A549 (cell line): ENCODE measurements at regions not wholly inside any gene's neighbourhood (a gene's known extent, or its start where the extent isn't known, plus 50 kb on each side); places are given as distances from the start of the nearest gene placed in this dataset.

Source experiments
- ATAC-seq, 2 experiments: fragments of 200-7000 bp in 1 of 2; fragments of >200 bp in 1 of 2; cut with Nextera tagmentation in 1 of 2; cut with Tn5 transposase in 1 of 2; 3 replicates each; pipeline versions ENCODE4 v1.8.0 to v1.9.1; 2018 to 2020; ENCODE audit warnings: mild to moderate bottlenecking in 1 of 2, moderate library complexity in 1 of 2
- CTCF ChIA-PET: fragments of 300-600 bp; sonication (Branson Sonifier 250); formaldehyde crosslinking; extraction: SDS; loops from one replicate; lab custom pipeline; 2021; ENCODE audit warnings: antibody characterized with exemption, inconsistent platforms; lab: Yijun Ruan, JAX
- POLR2A ChIA-PET: fragments of 350-600 bp; formaldehyde crosslinking; extraction: SDS; loops from one replicate; lab custom pipeline; 2021; ENCODE audit warnings: antibody characterized with exemption, inconsistent platforms; lab: Yijun Ruan, JAX
- DNase-seq, 2 experiments: peaks; one replicate each; pipeline versions ENCODE4 v3.0.0 to v3.0.0-alpha.2; 2011 to 2016; ENCODE audit warnings: low read depth in 1 of 2, low spot score in 1 of 2
- FAIRE-seq: peaks from 2 replicates; lab custom pipeline; 2011; peaks lifted over from hg19 to GRCh38; lab: Jason Lieb, UNC
- H3K27ac ChIP-seq, 2 experiments: fragments of >200 bp; sonication (Bioruptor Twin); formaldehyde crosslinking; 3 replicates each; pipeline ENCODE4 v1.5.1; 2016 to 2017
- H3K4me1 ChIP-seq: fragments of >200 bp; sonication (Bioruptor Twin); formaldehyde crosslinking; 3 replicates; pipeline ENCODE4 v1.6.1; 2016
- H3K4me2 ChIP-seq: fragments of >200 bp; sonication (Bioruptor Twin); formaldehyde crosslinking; 3 replicates; pipeline ENCODE4 v1.6.1; 2016
- H3K4me3 ChIP-seq: fragments of >200 bp; sonication (Bioruptor Twin); formaldehyde crosslinking; 3 replicates; pipeline ENCODE4 v1.5.1; 2016
- H3K9me3 ChIP-seq: fragments of >200 bp; sonication (Bioruptor Twin); formaldehyde crosslinking; 3 replicates; pipeline ENCODE4 v1.6.1; 2016
- CBX2 ChIP-seq: fragments of 200-600 bp; sonication (generic); IDR thresholded peaks from 2 replicates; pipeline ENCODE4 v1.6.1; 2016; ENCODE audit warnings: low read depth, mild to moderate bottlenecking, borderline replicate concordance
- CBX8 ChIP-seq: fragments of 200-600 bp; sonication (generic); IDR thresholded peaks from 2 replicates; pipeline ENCODE4 v1.6.1; 2016
- CEBPB ChIP-seq, 2 experiments: fragments of >200 bp in 1 of 2; sonication (Bioruptor Twin) in 1 of 2; formaldehyde crosslinking in 1 of 2; IDR thresholded peaks; 2 replicates each; pipeline ENCODE4 v1.6.1; 2012 to 2016
- EHF ChIP-seq: fragments of 250-450 bp; sonication (Bioruptor Pico); IDR thresholded peaks from 2 replicates; pipeline ENCODE4 v1.5.0; 2020; ENCODE audit warnings: mild to moderate bottlenecking
- FOSB ChIP-seq: fragments of 250-450 bp; sonication (Bioruptor Pico); IDR thresholded peaks from 2 replicates; pipeline ENCODE4 v1.5.0; 2020; ENCODE audit warnings: mild to moderate bottlenecking, moderate library complexity
- FOSL2 ChIP-seq, 2 experiments: fragments of 450-650 bp in 1 of 2; fragments of >200 bp in 1 of 2; sonication (Bioruptor Twin) in 1 of 2; formaldehyde crosslinking; IDR thresholded peaks; 2 replicates each; pipeline versions ENCODE4 v1.5.0 to v1.6.1; 2016 to 2020; ENCODE audit warnings: mild to moderate bottlenecking in 1 of 2, moderate library complexity in 1 of 2
- HOXB13 ChIP-seq: fragments of 250-450 bp; sonication (Bioruptor Pico); IDR thresholded peaks from 2 replicates; pipeline ENCODE4 v1.5.0; 2020; ENCODE audit warnings: low read depth, mild to moderate bottlenecking, moderate library complexity
- HOXB5 ChIP-seq: fragments of 250-450 bp; sonication (Bioruptor Pico); IDR thresholded peaks from 2 replicates; pipeline ENCODE4 v1.5.0; 2020; ENCODE audit warnings: mild to moderate bottlenecking, moderate library complexity
- JUN ChIP-seq, 2 experiments: fragments of >200 bp; sonication (Bioruptor Twin); formaldehyde crosslinking; IDR thresholded peaks; 2 replicates in 1 of 2; 3 replicates in 1 of 2; pipeline ENCODE4 v1.6.1; 2016 to 2017
- KDM1A ChIP-seq: fragments of 200-600 bp; sonication (generic); IDR thresholded peaks from 2 replicates; pipeline ENCODE4 v1.6.1; 2016; ENCODE audit warnings: low read depth, mild to moderate bottlenecking
- MAFK ChIP-seq: fragments of 450-650 bp; IDR thresholded peaks from 2 replicates; pipeline ENCODE4 v1.6.1; 2014; ENCODE audit not compliant: partially characterized antibody
- MAZ ChIP-seq: fragments of 150-350 bp; IDR thresholded peaks from 2 replicates; pipeline ENCODE4 v1.6.1; 2014; ENCODE audit warnings: antibody characterized with exemption, low read depth, low read length, borderline replicate concordance
- MYC ChIP-seq: IDR thresholded peaks from 2 replicates; pipeline ENCODE4 v1.6.1; 2012; ENCODE audit warnings: mild to moderate bottlenecking, inconsistent platforms, low read length, improper control_type of control experiment, borderline replicate concordance
- NPAS2 ChIP-seq: fragments of 250-450 bp; sonication (Bioruptor Pico); IDR thresholded peaks from 2 replicates; pipeline ENCODE4 v1.8.0; 2022; ENCODE audit warnings: mild to moderate bottlenecking, moderate library complexity, borderline replicate concordance
- NR3C1 ChIP-seq: fragments of >200 bp; sonication (Bioruptor Twin); formaldehyde crosslinking; IDR thresholded peaks from 3 replicates; pipeline ENCODE4 v1.6.1; 2017
- PHF8 ChIP-seq: fragments of 200-600 bp; sonication (generic); IDR thresholded peaks from 2 replicates; pipeline ENCODE4 v1.6.1; 2016; ENCODE audit warnings: low read depth, mild to moderate bottlenecking, antibody characterized with exemption, moderate library complexity, borderline replicate concordance
- POLR2AphosphoS2 ChIP-seq: conservative IDR thresholded peaks from 2 replicates; pipeline ENCODE4 v1.6.1; 2012; ENCODE audit warnings: low read length, improper control_type of control experiment, inconsistent platforms
- RARB ChIP-seq: fragments of 250-450 bp; sonication (Bioruptor Pico); IDR thresholded peaks from 2 replicates; pipeline ENCODE4 v1.8.0; 2021; ENCODE audit warnings: mild to moderate bottlenecking, moderate library complexity
- RCOR1 ChIP-seq: fragments of 150-350 bp; IDR thresholded peaks from 2 replicates; pipeline ENCODE4 v1.6.1; 2014; ENCODE audit warnings: antibody characterized with exemption, low read length, low read depth
- RFX5 ChIP-seq: fragments of 450-650 bp; IDR thresholded peaks from 2 replicates; pipeline ENCODE4 v1.7.1; 2014; ENCODE audit warnings: antibody characterized with exemption, mild to moderate bottlenecking, moderate library complexity
- TFCP2L1 ChIP-seq: fragments of 250-450 bp; sonication (Bioruptor Pico); IDR thresholded peaks from 2 replicates; pipeline ENCODE4 v1.5.0; 2021; ENCODE audit warnings: mild to moderate bottlenecking
- TP53 ChIP-seq: fragments of 250-450 bp; sonication (Bioruptor Pico); IDR thresholded peaks from 2 replicates; pipeline ENCODE4 v1.5.0; 2021; ENCODE audit warnings: mild to moderate bottlenecking, moderate library complexity
- ZNF302 ChIP-seq: fragments of 250-450 bp; sonication (Bioruptor Pico); IDR thresholded peaks from 2 replicates; pipeline ENCODE4 v1.9.0; 2021; ENCODE audit warnings: inconsistent platforms, mild to moderate bottlenecking, moderate library complexity
- ZSCAN20 ChIP-seq: fragments of 250-450 bp; sonication (Bioruptor Pico); IDR thresholded peaks from 2 replicates; pipeline ENCODE4 v1.8.0; 2022; ENCODE audit warnings: mild to moderate bottlenecking, moderate library complexity
- WGBS: methylation state at CpG from one replicate; pipeline ENCODE4 v1.1.6; 2017; ENCODE audit errors: missing lambda C conversion rate; 5-methylcytosine and 5-hydroxymethylcytosine counted together
- TF ChIP-seq, protein P1 (sequence below): fragments of >200 bp; sonication (Bioruptor Twin); formaldehyde crosslinking; IDR thresholded peaks from 3 replicates; pipeline ENCODE4 v1.6.1; 2016
- TF ChIP-seq, protein P2 (sequence below): fragments of >200 bp; sonication (Bioruptor Twin); formaldehyde crosslinking; IDR thresholded peaks from 3 replicates; pipeline ENCODE4 v1.5.1; 2016
- TF ChIP-seq, protein P3 (sequence below): fragments of 450-650 bp; IDR thresholded peaks from 2 replicates; pipeline ENCODE4 v1.6.1; 2014; ENCODE audit warnings: antibody characterized with exemption

DNA sequence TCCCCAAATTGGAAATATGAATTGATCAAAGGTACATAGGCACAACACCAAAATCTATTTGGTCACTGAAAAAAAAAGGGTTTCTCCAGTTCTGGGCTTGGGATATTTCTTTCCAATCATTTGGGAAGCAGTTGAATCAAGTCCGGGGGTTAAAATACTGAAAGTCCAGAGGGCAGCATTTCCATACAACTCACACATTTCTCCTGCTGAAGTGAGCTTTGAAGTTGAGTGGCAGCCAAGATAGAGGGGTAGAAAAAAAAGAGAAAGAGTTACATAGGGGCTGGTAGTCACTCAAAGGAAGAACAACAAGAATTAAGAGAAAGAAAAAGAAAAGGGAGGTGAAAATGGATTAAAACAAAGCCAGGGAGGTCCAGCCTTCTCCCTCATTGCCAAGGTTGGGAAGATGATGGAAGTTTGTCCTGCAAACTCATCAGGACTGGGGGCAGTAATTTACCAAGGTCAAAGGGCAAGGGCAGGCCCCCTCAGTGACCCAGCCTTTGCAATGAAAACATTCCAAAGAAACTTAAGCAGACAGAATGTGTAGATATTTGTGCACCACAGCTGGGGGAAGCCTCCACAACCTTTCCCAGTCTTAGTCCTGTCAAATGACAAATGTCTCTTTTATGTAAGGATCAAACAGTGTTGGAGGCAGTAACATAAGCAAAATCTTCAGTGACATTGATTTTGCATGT is 525.3 kb upstream of the JARID2 start (continued):
- TF ChIP-seq CBX2 (no peak), POLR2AphosphoS2 (no peak), NPAS2 (CRISPR knock-in tag) (no peak), RFX5 (no peak)
- TF ChIP-seq, protein P1, sequence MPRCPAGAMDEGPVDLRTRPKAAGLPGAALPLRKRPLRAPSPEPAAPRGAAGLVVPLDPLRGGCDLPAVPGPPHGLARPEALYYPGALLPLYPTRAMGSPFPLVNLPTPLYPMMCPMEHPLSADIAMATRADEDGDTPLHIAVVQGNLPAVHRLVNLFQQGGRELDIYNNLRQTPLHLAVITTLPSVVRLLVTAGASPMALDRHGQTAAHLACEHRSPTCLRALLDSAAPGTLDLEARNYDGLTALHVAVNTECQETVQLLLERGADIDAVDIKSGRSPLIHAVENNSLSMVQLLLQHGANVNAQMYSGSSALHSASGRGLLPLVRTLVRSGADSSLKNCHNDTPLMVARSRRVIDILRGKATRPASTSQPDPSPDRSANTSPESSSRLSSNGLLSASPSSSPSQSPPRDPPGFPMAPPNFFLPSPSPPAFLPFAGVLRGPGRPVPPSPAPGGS = no peak
- TF ChIP-seq, all 56 proteins: peak for 0

DNA sequence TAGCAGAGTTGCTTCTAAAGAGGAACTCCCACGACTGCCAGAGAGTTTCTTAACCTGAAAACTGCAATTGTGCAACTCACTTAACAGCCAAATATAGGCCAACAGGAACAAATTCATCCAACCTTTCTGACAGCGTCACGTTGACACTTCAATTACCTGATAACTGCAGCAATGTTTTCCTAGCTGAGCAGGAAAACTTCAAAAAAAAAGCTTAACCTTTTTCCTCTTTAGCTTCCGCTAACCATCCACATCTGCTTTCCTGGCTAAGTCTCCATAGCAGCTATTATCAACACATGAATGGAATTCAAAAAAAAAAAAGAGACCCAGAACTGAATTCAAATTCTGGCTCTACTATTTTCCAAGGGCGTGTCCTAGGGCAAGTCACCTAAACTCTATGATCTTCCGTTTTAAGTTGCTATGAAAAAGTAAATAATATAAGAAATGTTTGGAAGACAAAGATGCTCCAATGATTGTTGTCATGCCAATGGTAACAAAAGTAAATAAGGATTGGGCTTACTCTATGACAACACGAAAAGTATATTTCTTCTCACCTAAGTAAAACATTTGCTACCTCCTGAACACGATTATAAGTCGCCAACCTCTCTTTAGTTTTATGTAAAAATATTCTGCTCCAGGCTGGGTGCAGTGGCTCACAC is 524.6 kb upstream of the JARID2 start:
- ATAC-seq (no peak), DNase-seq (peak in 1 of 2 experiments; percentile 39), FAIRE-seq (no peak)
- Histone ChIP-seq H3K4me3 (no peak overlapping the region), H3K27ac (peak overlapping the region; percentile 13 to 19; a peak in 1 of 6 replicates), H3K4me1 (peaks cover 19% of the 10 kb centered on the region), H3K9me3 (no peaks in the 10 kb centered on the region), H3K4me2 (peak overlapping the region; percentile 42)
- ChIA-PET POLR2A (no interaction called here), CTCF (no interaction called here)
- TF ChIP-seq, protein P2, sequence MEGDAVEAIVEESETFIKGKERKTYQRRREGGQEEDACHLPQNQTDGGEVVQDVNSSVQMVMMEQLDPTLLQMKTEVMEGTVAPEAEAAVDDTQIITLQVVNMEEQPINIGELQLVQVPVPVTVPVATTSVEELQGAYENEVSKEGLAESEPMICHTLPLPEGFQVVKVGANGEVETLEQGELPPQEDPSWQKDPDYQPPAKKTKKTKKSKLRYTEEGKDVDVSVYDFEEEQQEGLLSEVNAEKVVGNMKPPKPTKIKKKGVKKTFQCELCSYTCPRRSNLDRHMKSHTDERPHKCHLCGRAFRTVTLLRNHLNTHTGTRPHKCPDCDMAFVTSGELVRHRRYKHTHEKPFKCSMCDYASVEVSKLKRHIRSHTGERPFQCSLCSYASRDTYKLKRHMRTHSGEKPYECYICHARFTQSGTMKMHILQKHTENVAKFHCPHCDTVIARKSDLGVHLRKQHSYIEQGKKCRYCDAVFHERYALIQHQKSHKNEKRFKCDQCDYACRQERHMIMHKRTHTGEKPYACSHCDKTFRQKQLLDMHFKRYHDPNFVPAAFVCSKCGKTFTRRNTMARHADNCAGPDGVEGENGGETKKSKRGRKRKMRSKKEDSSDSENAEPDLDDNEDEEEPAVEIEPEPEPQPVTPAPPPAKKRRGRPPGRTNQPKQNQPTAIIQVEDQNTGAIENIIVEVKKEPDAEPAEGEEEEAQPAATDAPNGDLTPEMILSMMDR = no peak
- TF ChIP-seq HOXB5 (CRISPR knock-in tag) (no peak), CEBPB (IDR thresholded peaks at IDR 0.05) (peak; percentile 54 to 55; a peak in 3 of 4 replicates), KDM1A (no peak), NPAS2 (CRISPR knock-in tag) (no peak), EHF (no peak)
- 44% methylated on average over 9 of the region's 9 CpGs for WGBS

DNA sequence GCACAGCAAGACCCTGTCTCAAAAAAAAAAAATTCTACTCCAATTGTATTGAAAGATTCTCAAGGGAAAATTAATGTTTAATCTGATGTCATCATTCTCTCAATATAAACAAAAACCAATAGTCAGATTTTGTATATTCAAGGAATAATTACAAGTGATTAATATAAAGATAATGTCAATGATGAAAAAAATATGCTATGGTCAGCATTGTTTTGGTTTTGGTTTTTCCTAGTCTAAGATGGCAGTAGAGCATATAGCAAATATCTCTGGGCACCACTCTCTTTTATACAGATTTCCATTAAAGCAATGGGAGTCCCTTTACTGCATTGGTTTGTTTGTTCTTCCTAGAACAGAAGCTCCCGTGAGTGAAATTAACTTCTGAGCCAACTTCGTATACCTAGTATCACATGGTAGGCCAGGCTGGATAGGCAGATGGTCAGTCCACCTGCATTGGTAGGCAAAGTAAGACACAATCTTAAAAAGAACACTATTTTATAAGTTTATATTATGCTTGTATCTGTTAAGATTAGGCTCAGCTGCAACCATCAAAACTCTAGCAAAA is 523.8 kb upstream of the JARID2 start:
- WGBS = 74% methylated on average over 2 of the region's 2 CpGs
- POLR2A ChIA-PET = no interaction called here
- CTCF ChIA-PET = no interaction called here
- Histone ChIP-seq H3K9me3 (no peaks in the 10 kb centered on the region), H3K27ac (no peak overlapping the region), H3K4me2 (no peak overlapping the region), H3K4me1 (peaks cover 19% of the 10 kb centered on the region), H3K4me3 (no peak overlapping the region)
- no peak for DNase-seq
- TF ChIP-seq FOSB (CRISPR knock-in tag) (no peak), JUN (IDR thresholded peaks at IDR 0.05) (no peak), MAFK (peak; percentile 74)
- FAIRE-seq = no peak
- ATAC-seq = no peak

DNA sequence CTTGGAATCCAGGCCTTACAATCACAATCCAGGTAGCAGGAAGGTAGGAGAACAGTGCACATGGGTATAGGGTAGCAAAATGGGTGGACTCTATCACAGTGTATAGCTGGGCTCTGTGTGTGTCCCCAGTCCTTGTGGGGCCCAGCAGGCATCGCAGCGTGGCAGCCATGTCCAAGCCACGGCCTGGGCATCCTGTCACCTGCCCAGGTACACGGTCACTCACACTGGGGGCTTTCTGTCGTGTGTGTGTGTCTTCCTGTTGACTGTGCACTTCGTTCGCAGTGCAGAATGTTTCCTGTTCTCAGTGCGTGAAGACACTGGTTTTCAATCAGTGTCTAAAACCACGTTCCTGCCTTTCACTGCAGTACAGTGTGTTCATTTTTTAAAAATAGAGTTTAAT is 523.2 kb upstream of the JARID2 start:
- Histone ChIP-seq H3K27ac (no peak overlapping the region), H3K9me3 (no peaks in the 10 kb centered on the region), H3K4me2 (no peak overlapping the region), H3K4me3 (no peak overlapping the region), H3K4me1 (peaks cover 19% of the 10 kb centered on the region)
- ATAC-seq = no peak
- ChIA-PET POLR2A (no interaction called here), CTCF (interaction anchor here (0.6 kb wide), 1 partner anchor 698 kb away, joined by 3 read pairs; no protein-coding TSS in a partner anchor)
- WGBS = 94% methylated on average over 9 of the region's 9 CpGs
- DNase-seq = no peak
- TF ChIP-seq ZSCAN20 (CRISPR knock-in tag) = no peak
- TF ChIP-seq CBX8 = no peak
- no peak for TF ChIP-seq NR3C1
- TF ChIP-seq MYC = no peak
- no peak for TF ChIP-seq RCOR1
- TF ChIP-seq TFCP2L1 (CRISPR knock-in tag) = no peak
- TF ChIP-seq ZNF302 = no peak
- TF ChIP-seq, protein P3, sequence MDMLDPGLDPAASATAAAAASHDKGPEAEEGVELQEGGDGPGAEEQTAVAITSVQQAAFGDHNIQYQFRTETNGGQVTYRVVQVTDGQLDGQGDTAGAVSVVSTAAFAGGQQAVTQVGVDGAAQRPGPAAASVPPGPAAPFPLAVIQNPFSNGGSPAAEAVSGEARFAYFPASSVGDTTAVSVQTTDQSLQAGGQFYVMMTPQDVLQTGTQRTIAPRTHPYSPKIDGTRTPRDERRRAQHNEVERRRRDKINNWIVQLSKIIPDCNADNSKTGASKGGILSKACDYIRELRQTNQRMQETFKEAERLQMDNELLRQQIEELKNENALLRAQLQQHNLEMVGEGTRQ = no peak
- TF ChIP-seq PHF8 = no peak
- no peak for TF ChIP-seq MAZ
- TF ChIP-seq TP53 (CRISPR knock-in tag) = no peak
- TF ChIP-seq HOXB13 (CRISPR knock-in tag) = no peak
- no peak for TF ChIP-seq RARB (CRISPR knock-in tag)
- TF ChIP-seq FOSL2 (IDR thresholded peaks at IDR 0.05) = no peak
- no peak for TF ChIP-seq FOSL2 (CRISPR knock-in tag; IDR thresholded peaks at IDR 0.05)
- no peak for FAIRE-seq
